Activated CD8-positive, alpha-beta memory T cell treated with anti-CD3 and anti-CD28 coated beads, Interleukin-2, amount 10 ng/mL, durations not matched to agents 7 days and 5 days (primary cell): ENCODE measurements at regions not wholly inside any gene's neighbourhood (a gene's known extent, or its start where the extent isn't known, plus 50 kb on each side); places are given as distances from the start of the nearest gene placed in this dataset.
"Not testable (repeated sequence)": the region's sequence is repeated elsewhere in the genome, so short reads cannot be mapped to it uniquely, and the experiment has no call there.

Source experiments
- ATAC-seq: fragments of 150-1000 bp; cut with Tn5 transposase; one replicate; pipeline ENCODE4 v1.10.0; 2021; ENCODE audit warnings: moderate library complexity
- CTCF ChIA-PET: fragments of 350-600 bp; sonication (Branson Sonifier 250); formaldehyde crosslinking; loops from one replicate; lab custom pipeline; 2021; ENCODE audit warnings: antibody characterized with exemption; lab: Charles Lee
- DNase-seq: peaks from one replicate; pipeline ENCODE4 v3.0.0-alpha.2; 2020
- H3K27ac Mint-ChIP-seq: one replicate; pipeline ENCODE4 v1.8.0; 2021; ENCODE audit warnings: mild to moderate bottlenecking, mixed read lengths
- H3K27me3 Mint-ChIP-seq: one replicate; pipeline ENCODE4 v1.8.0; 2021; ENCODE audit warnings: mixed read lengths
- H3K36me3 Mint-ChIP-seq: one replicate; pipeline ENCODE4 v1.8.0; 2021; ENCODE audit warnings: mild to moderate bottlenecking, mixed read lengths
- H3K4me1 Mint-ChIP-seq: one replicate; pipeline ENCODE4 v1.8.0; 2021; ENCODE audit warnings: mixed read lengths
- H3K4me3 Mint-ChIP-seq: one replicate; pipeline ENCODE4 v1.8.0; 2021; ENCODE audit warnings: mild to moderate bottlenecking, moderate library complexity, mixed read lengths
- H3K9me3 Mint-ChIP-seq: one replicate; pipeline ENCODE4 v1.8.0; 2022; ENCODE audit warnings: low read depth, mixed read lengths

GRCh38 chr19:34041925-34042521 is 130.3 kb upstream of the LSM14A start:
- Mint-ChIP-seq H3K27ac (no peak overlapping the region), H3K4me1 (no peaks in the 10 kb centered on the region), H3K9me3 (peaks cover 2% of the 10 kb centered on the region), H3K36me3 (no peaks in the 10 kb centered on the region), H3K4me3 (no peak overlapping the region), H3K27me3 (peaks cover 7% of the 10 kb centered on the region)
- CTCF ChIA-PET: interaction anchor here (0.6 to 2.8 kb wide), 14 partner anchors 9 to 264 kb away, joined by 3 to 10 read pairs (median 4); no protein-coding TSS in a partner anchor
- peak; percentile 74 for DNase-seq
- no peak for ATAC-seq

DNA sequence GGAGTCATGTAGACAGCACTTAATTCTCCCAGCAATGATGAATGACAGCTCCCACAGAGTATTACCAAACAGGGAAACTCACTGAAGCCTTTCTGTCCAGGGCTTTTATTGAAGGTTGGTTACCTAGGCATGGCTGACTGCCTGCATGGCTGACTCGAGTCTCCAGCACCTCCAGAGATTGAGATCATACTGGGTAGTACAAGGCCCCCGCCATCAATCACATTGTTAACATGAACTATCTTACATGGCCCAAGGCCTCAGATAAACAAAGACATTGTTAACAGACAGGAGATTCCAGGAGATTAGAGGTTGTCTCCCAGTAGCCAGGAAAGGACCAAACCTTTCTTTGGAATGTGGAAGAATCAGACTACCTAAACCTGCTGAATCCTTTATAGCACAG is 128.3 kb upstream of the LSM14A start:
- Mint-ChIP-seq H3K4me3 (no peak overlapping the region), H3K4me1 (no peaks in the 10 kb centered on the region), H3K9me3 (peaks cover 2% of the 10 kb centered on the region), H3K36me3 (no peaks in the 10 kb centered on the region), H3K27ac (no peak overlapping the region), H3K27me3 (peaks cover 7% of the 10 kb centered on the region)
- DNase-seq (no peak), ATAC-seq (no peak)
- CTCF ChIA-PET: interaction anchor here (1.2 kb wide), 1 partner anchor 266 kb away, joined by 4 read pairs; no protein-coding TSS in a partner anchor

DNA sequence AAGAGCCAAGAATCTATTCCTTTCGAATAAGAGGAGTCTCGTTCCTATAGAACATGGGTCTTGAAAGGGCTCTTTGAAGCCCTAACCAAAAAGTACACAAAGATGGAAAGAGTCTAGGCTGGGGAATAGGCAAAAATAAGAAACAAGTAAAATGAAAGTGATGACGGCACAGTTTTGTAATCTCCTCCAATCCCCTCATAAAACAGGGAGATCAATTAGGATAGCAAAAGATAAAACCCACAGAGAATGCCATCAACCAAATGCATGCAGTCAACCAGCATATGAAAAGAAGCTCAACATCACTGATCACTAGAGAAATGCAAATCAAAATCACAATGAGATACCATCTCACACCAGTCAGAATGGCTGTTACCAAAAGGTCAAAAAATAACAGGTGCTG is 122.4 kb upstream of the LSM14A start:
- H3K27me3 Mint-ChIP-seq: peaks cover 7% of the 10 kb centered on the region
- no peaks in the 10 kb centered on the region for H3K9me3 Mint-ChIP-seq
- DNase-seq (no peak), ATAC-seq (no peak)
- CTCF ChIA-PET: no interaction called here
- no peaks in the 10 kb centered on the region for H3K36me3 Mint-ChIP-seq
- H3K27ac Mint-ChIP-seq: no peak overlapping the region
- H3K4me1 Mint-ChIP-seq: no peaks in the 10 kb centered on the region
- H3K4me3 Mint-ChIP-seq: no peak overlapping the region

DNA sequence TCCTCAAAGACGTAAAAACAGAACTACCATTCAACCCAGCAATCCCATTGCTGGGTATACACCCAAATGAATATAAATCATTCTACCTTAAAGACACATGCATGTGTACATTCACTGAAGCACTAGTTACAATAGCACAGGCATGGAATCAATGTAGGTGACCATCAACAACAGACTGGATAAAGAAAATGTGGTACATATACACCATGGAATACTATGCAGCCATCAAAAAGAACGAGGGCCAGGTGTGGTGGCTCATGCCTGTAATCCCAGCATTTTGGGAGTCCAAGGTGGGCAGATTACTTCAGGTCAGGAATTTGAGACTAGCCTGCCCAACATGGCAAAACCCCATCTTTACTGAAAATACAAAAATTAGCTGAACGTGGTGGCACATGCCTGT is 121.9 kb upstream of the LSM14A start:
- H3K4me3 Mint-ChIP-seq, ATAC-seq, H3K36me3 Mint-ChIP-seq, H3K9me3 Mint-ChIP-seq, H3K27me3 Mint-ChIP-seq, CTCF ChIA-PET, DNase-seq, H3K27ac Mint-ChIP-seq, H3K4me1 Mint-ChIP-seq: not testable (repeated sequence)

- ATAC-seq: no peak
- H3K27me3 Mint-ChIP-seq: peaks cover 7% of the 10 kb centered on the region
- CTCF ChIA-PET: no interaction called here
- H3K4me3 Mint-ChIP-seq: no peak overlapping the region
- H3K9me3 Mint-ChIP-seq: no peaks in the 10 kb centered on the region
- H3K27ac Mint-ChIP-seq: no peak overlapping the region
- no peaks in the 10 kb centered on the region for H3K36me3 Mint-ChIP-seq
- H3K4me1 Mint-ChIP-seq: no peaks in the 10 kb centered on the region
- DNase-seq: no peak
These were observed 121.0 kb upstream of the LSM14A start for GRCh38 chr19:34051255-34051654.

- DNase-seq (no peak), ATAC-seq (no peak)
- Mint-ChIP-seq H3K27me3 (peaks cover 4% of the 10 kb centered on the region), H3K36me3 (no peaks in the 10 kb centered on the region), H3K4me3 (no peak overlapping the region), H3K4me1 (no peaks in the 10 kb centered on the region), H3K27ac (no peak overlapping the region), H3K9me3 (no peaks in the 10 kb centered on the region)
- CTCF ChIA-PET: no interaction called here
These were observed 115.1 kb upstream of the LSM14A start for GRCh38 chr19:34057155-34057554.

GRCh38 chr19:34066007-34066643 is 106.2 kb upstream of the LSM14A start:
- no peak for ATAC-seq
- no peak for DNase-seq
- H3K4me3 Mint-ChIP-seq: no peak overlapping the region
- no peaks in the 10 kb centered on the region for H3K9me3 Mint-ChIP-seq
- CTCF ChIA-PET: interaction anchor here (1.3 to 1.4 kb wide), 2 partner anchors 30 to 288 kb away, joined by 3 read pairs; no protein-coding TSS in a partner anchor
- H3K27me3 Mint-ChIP-seq: peaks cover 12% of the 10 kb centered on the region
- H3K36me3 Mint-ChIP-seq: no peaks in the 10 kb centered on the region
- H3K27ac Mint-ChIP-seq: no peak overlapping the region
- no peaks in the 10 kb centered on the region for H3K4me1 Mint-ChIP-seq

DNA sequence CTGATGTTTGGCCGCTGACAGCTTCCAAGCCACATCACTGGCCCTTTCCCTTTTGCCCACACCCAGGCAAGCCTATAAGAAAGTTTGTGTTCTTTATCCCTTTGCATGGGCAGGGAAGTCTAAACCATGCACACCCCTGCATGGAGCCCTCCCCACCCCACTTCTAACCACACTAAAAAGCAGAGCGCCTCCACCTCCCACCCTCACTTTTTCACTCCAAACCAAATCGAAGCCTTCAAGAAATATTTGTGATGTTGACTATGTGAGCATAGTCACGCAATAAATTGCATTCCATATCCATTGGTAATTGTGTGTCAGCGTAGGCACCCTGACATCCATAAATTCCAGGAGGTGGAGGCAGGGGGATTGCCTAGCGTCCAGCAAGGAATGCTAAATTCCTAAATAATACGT is 104.4 kb upstream of the LSM14A start:
- DNase-seq (no peak), ATAC-seq (no peak)
- Mint-ChIP-seq H3K27ac (no peak overlapping the region), H3K9me3 (no peaks in the 10 kb centered on the region), H3K4me1 (no peaks in the 10 kb centered on the region), H3K27me3 (peaks cover 14% of the 10 kb centered on the region), H3K4me3 (no peak overlapping the region), H3K36me3 (no peaks in the 10 kb centered on the region)
- CTCF ChIA-PET: no interaction called here

- Mint-ChIP-seq H3K27me3 (peaks cover 13% of the 10 kb centered on the region), H3K9me3 (no peaks in the 10 kb centered on the region), H3K36me3 (no peaks in the 10 kb centered on the region), H3K4me3 (no peak overlapping the region), H3K4me1 (no peaks in the 10 kb centered on the region), H3K27ac (no peak overlapping the region)
- CTCF ChIA-PET: no interaction called here
- no peak for DNase-seq
- no peak for ATAC-seq
These were observed 96.6 kb upstream of the LSM14A start for GRCh38 chr19:34075661-34076091.

GRCh38 chr19:34082289-34083077 is 89.8 kb upstream of the LSM14A start:
- Mint-ChIP-seq H3K36me3 (no peaks in the 10 kb centered on the region), H3K27me3 (peaks cover 25% of the 10 kb centered on the region), H3K27ac (no peak overlapping the region), H3K9me3 (no peaks in the 10 kb centered on the region), H3K4me1 (no peaks in the 10 kb centered on the region), H3K4me3 (no peak overlapping the region)
- CTCF ChIA-PET: no interaction called here
- no peak for DNase-seq
- no peak for ATAC-seq

GRCh38 chr19:34084396-34085145 is 87.7 kb upstream of the LSM14A start:
- DNase-seq (no peak), ATAC-seq (no peak)
- CTCF ChIA-PET: no interaction called here
- Mint-ChIP-seq H3K4me1 (no peaks in the 10 kb centered on the region), H3K27ac (no peak overlapping the region), H3K4me3 (no peak overlapping the region), H3K27me3 (peaks cover 21% of the 10 kb centered on the region), H3K9me3 (no peaks in the 10 kb centered on the region), H3K36me3 (no peaks in the 10 kb centered on the region)

DNA sequence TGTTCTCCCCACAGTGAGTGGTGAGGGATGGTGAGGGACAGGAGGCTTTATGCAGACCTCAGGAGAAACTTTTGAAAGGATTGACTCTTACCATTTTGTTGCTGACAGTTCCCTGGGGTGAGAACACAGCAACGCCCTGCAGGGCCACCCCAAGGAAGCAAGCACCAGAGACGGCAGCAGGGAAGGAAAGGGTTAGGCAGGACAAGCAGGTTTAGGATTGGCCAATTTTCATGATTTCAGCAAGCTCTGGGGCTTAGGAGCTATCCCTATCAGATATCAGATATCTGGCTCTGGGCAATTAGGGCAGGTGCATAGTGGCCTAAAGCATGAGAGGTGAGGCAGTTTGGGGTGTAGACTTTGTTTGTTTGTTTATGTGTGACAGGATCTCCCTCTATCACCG is 87.0 kb upstream of the LSM14A start:
- DNase-seq (no peak), ATAC-seq (no peak)
- CTCF ChIA-PET: no interaction called here
- Mint-ChIP-seq H3K9me3 (no peaks in the 10 kb centered on the region), H3K36me3 (no peaks in the 10 kb centered on the region), H3K27me3 (peaks cover 21% of the 10 kb centered on the region), H3K4me3 (no peak overlapping the region), H3K27ac (no peak overlapping the region), H3K4me1 (no peaks in the 10 kb centered on the region)

DNA sequence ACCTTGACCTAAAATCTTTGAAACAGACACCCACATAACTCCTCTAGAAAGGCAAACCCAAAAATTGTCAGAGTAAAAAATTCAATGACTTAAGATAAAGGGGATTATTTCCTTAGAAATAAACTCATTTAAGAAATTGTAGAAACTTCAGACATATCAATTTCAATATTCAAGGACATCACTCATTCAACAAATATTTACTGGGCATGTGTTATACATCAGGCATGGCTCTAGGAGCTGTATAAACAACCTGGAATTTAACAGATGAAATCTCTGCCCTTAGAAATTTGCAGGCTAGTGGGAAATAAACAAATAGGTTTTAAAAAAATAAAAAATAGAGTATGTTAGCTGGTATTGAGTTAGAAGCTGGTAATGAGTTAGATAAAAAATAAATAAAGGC is 84.0 kb upstream of the LSM14A start:
- ATAC-seq: no peak
- Mint-ChIP-seq H3K27ac (no peak overlapping the region), H3K36me3 (no peaks in the 10 kb centered on the region), H3K27me3 (peaks cover 8% of the 10 kb centered on the region), H3K9me3 (no peaks in the 10 kb centered on the region), H3K4me3 (no peak overlapping the region), H3K4me1 (no peaks in the 10 kb centered on the region)
- CTCF ChIA-PET: no interaction called here
- no peak for DNase-seq
